Uterus (tissue), 2 donors: ENCODE measurements at regions not wholly inside any gene's neighbourhood (a gene's known extent, or its start where the extent isn't known, plus 50 kb on each side); places are given as distances from the start of the nearest gene placed in this dataset.

Experiments used
- POLR2A ChIP-seq, 2 donors: fragments of 450-650 bp; IDR thresholded peaks; one replicate each; pipeline ENCODE4 v1.6.1; 2016; ENCODE audit warnings: antibody characterized with exemption in 2 of 2, mild to moderate bottlenecking in 1 of 2, moderate library complexity in 1 of 2
- TF ChIP-seq, protein P1 (sequence below), 4 experiments: fragments of 200-600 bp in 2 of 4; fragments of 450-650 bp in 2 of 4; sonication (generic) in 2 of 4; IDR thresholded peaks; one replicate each; pipeline ENCODE4 v1.5.1; 2016 to 2019; ENCODE audit warnings: antibody characterized with exemption in 4 of 4, mild to moderate bottlenecking in 2 of 4, moderate library complexity in 1 of 4

DNA sequence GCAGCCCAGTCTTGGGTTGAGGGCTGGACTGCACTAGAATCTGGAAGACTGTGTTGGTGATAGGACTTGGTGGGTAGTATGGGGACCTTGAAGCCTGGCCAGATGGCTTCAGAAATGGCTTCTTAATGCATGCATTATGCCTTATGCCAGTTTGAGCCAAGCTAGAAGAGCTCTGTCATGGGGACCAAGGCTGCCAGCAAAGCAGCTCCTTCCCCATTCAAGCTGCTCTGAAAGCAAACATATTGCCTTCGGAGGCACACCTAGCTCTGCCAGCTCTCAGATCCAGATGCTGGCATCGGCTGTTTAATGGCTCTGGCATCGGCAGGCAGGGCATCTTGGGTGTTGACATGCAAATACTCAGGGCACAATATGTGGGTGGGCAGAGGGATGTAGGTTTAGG lies 59.0 kb upstream of the IGFBP5 start:
- TF ChIP-seq POLR2A (IDR thresholded peaks at IDR 0.05): no peak
- TF ChIP-seq, protein P1, sequence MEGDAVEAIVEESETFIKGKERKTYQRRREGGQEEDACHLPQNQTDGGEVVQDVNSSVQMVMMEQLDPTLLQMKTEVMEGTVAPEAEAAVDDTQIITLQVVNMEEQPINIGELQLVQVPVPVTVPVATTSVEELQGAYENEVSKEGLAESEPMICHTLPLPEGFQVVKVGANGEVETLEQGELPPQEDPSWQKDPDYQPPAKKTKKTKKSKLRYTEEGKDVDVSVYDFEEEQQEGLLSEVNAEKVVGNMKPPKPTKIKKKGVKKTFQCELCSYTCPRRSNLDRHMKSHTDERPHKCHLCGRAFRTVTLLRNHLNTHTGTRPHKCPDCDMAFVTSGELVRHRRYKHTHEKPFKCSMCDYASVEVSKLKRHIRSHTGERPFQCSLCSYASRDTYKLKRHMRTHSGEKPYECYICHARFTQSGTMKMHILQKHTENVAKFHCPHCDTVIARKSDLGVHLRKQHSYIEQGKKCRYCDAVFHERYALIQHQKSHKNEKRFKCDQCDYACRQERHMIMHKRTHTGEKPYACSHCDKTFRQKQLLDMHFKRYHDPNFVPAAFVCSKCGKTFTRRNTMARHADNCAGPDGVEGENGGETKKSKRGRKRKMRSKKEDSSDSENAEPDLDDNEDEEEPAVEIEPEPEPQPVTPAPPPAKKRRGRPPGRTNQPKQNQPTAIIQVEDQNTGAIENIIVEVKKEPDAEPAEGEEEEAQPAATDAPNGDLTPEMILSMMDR (IDR thresholded peaks at IDR 0.05): no peak
